NCI-H82 (cell line): ENCODE measurements at regions not wholly inside any gene's neighbourhood (a gene's known extent, or its start where the extent isn't known, plus 50 kb on each side); places are given as distances from the start of the nearest gene placed in this dataset.
A peak's percentile ranks its signal among the peaks of the same experiment; 100 is the strongest.

Experiments used
- DNase-seq: peaks from one replicate; lab custom pipeline; 2025; lab: John Stamatoyannopoulos, UW

GRCh38 chr3:141418751-141419150 lies 50.4 kb downstream of the ZBTB38 start:
- DNase-seq = no peak

GRCh38 chr3:141419946-141420345 lies 51.6 kb downstream of the ZBTB38 start:
- no peak for DNase-seq

DNA sequence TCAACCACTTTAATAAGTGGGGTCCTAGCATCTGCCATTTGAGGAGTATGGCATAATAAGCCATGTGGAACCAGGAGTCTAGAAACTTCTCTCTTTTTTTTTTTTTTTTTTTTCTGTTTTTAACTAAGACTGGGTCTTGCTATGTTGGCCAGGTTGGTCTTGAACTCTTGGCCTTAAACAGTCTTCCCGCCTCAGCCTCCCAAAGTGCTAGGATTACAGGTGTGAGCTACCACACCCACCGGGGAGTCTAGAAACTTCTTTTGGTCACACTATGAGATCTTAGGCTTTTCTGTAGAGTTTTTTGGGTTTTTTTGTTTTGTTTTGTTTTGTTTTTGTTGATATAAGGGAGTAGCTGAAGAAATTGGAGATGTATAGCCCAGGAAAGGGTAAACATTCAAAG lies 52.9 kb downstream of the ZBTB38 start:
- DNase-seq = no peak

DNA sequence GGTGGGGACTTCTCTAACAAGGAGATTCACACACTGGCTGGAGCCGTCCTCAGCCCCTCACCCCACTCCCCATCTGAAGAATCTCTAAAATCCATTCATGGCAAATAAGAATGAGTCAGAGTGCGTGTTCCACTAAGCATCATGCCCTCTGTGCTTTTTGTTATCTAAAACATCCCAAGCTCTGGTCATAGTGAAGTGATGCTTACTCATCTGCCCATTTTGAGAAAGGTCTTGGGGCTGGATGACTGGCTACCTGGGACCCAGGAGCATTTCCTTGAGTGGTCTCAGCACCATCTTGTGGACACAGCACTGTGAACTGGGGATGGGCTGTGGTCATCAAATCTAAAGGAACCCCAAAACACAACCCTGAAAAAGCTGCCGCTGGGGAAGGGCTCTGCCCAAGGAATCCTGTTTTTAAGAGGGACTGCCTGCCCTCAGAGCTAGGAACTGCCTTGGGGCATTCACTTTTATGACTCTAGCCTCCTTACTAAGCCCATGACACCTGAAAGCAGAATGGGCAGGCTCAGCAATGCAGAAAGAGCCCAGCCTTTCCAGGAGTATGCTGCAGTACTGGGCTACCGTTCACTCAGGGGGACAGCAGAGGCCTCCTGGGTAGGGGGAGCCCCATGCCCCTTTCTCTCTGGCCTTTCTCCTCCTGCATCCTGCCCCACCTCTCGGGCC lies 53.5 kb downstream of the ZBTB38 start:
- no peak for DNase-seq

DNA sequence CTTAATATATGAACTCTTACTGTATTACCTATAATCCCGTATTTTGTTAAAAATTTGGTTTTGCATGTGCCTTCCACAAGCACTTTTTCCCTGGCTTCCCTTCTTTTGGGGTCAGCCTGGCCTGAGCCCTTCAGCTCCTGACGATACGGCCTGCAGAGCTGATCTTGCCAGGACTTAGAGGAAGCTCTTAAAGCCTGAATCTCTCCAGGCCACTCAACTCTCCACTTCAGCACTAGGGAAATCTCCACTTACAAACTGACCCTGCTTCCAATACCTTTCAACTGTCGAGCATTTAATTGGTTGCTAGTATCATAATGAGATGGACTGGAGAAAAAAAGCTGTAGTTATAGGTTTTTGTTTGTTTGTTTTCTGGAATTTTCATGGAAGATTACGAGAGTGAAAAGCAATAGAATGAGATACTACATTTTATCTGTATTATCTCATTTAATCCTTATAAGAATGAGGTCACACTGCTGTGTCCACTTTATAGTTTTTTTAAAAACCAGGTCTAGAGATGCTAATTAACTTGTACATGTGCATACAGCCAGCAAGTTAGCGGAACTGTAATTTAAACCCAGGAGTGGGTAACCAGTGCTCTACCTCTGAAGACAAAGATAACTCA lies 54.8 kb downstream of the ZBTB38 start:
- no peak for DNase-seq

DNA sequence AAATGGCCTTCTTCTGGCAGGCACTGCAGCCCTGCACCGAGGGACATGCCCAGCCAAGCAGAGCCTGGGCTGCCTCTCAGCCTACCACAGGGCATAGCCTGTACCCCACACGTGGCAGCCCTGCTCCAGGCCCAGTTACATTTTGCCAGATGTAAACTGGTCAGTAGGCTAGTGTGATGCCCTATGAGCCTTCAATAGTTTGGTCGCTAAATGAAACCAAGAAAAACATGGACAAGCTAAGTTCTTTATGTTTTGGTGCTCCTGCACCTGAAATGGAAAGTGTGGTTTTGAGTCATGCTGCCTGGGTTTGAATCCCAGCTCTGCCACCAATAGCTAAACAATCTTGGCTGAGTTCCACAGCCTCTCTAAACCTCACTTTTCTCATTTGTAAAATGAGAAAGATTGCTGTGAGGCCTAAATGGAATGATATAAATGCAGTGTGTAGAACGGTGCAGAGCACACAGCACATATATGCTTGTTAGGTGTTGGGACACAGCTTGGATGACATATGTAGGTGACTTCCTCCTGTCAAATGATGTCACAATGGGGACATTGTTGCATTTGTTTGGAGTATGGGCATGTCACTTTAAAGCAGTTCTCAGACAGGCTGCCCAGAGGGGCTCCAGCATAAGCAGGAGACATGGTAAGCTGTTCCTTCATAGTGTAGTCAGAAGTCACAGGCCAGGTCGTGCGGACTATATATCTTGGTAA lies 57.4 kb downstream of the ZBTB38 start:
- DNase-seq = no peak

- peak; percentile 86 for DNase-seq
Observed at GRCh38 chr3:141426404-141427034, 58.2 kb downstream of the ZBTB38 start.

DNA sequence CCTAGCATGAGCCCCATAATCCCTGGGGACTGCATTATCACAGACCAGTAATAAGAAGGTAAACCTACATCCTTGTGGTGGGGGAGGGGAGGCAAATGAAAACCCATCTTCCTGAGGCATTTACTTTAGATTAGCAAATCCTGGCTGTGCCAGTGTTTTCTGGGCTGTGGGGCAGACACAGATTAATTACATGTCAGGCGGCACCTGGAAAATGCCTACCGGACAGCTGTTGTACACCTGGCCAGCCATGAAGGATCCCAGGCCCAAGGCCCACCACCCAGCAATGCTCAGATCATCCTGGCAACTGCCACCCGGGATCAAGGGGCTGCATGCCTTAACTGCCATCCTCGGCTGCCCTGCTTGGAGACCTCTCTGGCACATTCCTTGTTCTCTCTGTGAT lies 59.1 kb upstream of the RASA2 start:
- DNase-seq = peak; percentile 60

- no peak for DNase-seq
Observed at GRCh38 chr3:141429371-141430035, 57.3 kb upstream of the RASA2 start.

- DNase-seq = peak; percentile 71
Observed at GRCh38 chr3:141430316-141430715, 56.5 kb upstream of the RASA2 start.

DNA sequence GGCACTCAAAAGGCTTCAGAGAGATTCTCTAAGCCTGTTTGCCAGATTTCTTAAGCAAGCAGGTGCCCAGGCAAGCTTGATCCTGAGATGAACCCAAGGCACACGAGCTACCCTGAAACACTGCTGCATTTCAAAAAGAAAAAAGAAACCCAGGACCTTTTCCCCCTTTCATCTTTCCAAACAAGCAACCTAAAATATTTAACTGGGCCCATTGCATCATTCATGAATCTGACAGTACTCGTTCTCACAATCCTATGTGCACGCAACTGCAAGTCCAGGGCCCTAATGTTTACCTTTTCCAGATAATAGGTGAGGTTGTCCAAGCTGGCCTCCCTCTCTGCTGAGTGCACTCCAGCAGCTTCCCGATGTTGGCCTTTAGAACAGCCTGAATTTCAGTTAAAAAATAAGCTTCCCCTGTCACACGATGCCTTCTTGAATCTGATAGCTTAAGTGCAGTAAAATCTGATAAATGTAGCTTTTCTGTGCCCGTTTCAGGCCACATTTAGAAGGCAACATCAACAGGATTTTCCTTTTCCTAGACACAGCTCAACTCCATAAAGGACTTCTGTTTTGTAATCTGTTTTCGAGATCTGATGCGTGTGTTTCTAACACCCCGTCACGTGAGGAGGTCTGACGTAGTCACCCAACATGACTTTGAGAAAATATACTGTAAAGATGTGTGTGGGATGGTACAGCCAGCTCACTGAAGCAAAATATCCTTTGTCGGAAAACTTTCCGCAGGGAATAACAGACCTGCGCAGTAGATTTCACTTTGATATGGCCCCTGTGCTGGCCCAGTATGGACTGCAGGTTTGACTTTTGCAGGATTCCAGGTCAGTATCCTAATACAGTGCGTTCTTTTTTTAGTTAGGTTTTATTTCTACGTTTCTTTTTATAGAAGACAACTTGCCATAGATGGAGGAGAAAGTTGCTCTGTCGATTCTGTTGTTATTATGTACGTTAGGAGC lies 55.1 kb upstream of the RASA2 start:
- DNase-seq = peak; percentile 58

DNA sequence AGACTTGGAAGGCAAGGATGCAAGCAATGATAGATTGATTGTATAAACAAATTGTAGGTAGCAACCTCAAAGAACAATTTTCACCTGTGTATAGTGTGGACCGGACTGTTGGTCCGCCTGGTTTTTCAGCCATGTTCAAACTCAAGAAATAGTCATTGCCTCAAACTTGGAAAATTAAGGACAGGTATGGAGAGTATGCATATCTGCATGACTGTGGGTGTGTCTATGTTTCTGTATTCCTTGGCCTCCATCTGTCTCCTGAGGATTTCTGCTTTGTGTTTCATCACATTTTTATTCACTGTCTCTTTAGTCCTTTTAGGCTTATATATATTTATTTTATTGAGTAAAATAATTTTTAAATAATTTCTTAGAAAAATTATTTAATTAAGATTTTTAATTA lies 53.9 kb upstream of the RASA2 start:
- DNase-seq = peak; percentile 13

- no peak for DNase-seq
Observed at GRCh38 chr3:141434255-141434654, 52.6 kb upstream of the RASA2 start.

- no peak for DNase-seq
Observed at GRCh38 chr3:141436180-141436579, 50.6 kb upstream of the RASA2 start.
